ENCODE measurements at regions not wholly inside any gene's neighbourhood (a gene's known extent, or its start where the extent isn't known, plus 50 kb on each side); places are given as distances from the start of the nearest gene placed in this dataset.

DNA sequence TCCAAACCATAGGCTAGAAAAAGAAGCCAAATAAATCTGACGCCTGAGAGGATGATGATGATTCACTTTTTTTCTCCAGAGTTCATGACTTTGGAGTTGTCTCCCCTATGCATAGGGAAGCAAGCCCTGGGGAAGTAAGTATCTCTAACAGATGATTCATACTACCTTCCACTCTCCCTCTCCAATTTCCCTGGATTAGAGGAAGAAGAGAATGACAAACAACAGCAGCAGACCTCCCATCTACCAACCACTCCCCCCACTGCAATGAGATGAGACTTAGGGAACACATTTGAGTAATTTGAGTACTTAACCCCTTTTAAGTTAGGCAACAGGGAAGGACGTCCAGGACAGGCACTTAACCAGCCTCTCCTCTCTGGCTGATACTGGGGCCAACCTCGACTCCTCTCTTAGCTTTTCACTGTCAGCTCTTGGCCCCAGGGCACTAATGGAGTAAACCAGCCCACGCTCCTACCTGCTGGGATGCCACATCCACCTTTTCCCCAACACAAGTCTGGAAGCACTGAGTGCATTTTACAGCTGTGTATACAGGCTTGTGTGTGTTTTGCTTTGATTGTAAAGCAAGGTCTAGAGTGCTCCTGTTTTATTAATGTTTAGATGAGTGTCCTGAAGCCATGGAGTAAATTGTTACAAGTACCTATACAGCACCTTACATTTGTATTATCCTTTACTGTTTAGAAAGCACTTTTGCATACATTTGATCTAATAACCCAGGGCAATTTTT is 180.7 kb downstream of the PHLDA1 start:
- TF ChIP-seq ELF4 (IDR thresholded peaks at IDR 0.05) (no peak), SP1 (IDR thresholded peaks at IDR 0.05) (no peak), TARDBP (IDR thresholded peaks at IDR 0.05) (no peak), FOXK2 (IDR thresholded peaks at IDR 0.05) (no peak), SUZ12 (IDR thresholded peaks at IDR 0.05) (no peak), FOXM1 (IDR thresholded peaks at IDR 0.05; ENCODE audit: borderline replicate concordance) (no peak), BHLHE40 (IDR thresholded peaks at IDR 0.05; ENCODE audit: borderline replicate concordance) (no peak), ARNT (IDR thresholded peaks at IDR 0.05) (no peak), NFRKB (IDR thresholded peaks at IDR 0.05) (no peak), ZNF384 (IDR thresholded peaks at IDR 0.05) (no peak)
